Endothelial cell of umbilical vein (primary cell): ENCODE measurements at regions not wholly inside any gene's neighbourhood (a gene's known extent, or its start where the extent isn't known, plus 50 kb on each side); places are given as distances from the start of the nearest gene placed in this dataset.

Source experiments
- BruUV-seq: library from RNA; stranded (reverse); fragments of 400-500 nt; replicated peaks from 2 replicates; lab custom pipeline; 2021; lab: Mats Ljungman, UMichigan
- CTCF ChIA-PET: fragments of 300-600, 350-600 bp; sonication (Branson Sonifier 250); formaldehyde crosslinking; loops from one replicate; lab custom pipeline; 2021; ENCODE audit warnings: antibody characterized with exemption, inconsistent platforms; lab: Charles Lee
- POLR2A ChIA-PET: fragments of 300-600, 350-600 bp; sonication (Branson Sonifier 250); formaldehyde crosslinking; loops from one replicate; lab custom pipeline; 2021; ENCODE audit warnings: antibody characterized with exemption, inconsistent platforms; lab: Charles Lee
- DNase-seq: peaks from one replicate; pipeline ENCODE4 v3.0.0-alpha.2; 2011; ENCODE audit warnings: low read depth, low spot score
- FAIRE-seq: peaks from 2 replicates; lab custom pipeline; 2011; peaks lifted over from hg19 to GRCh38; lab: Jason Lieb, UNC
- H2AFZ ChIP-seq: 2 replicates; pipeline ENCODE4 v1.6.0; 2012; ENCODE audit warnings: low read depth, low read length, control low read depth, inconsistent platforms
- H3K27ac ChIP-seq: 2 replicates; pipeline ENCODE4 v1.5.1; 2011; ENCODE audit warnings: low read depth, mild to moderate bottlenecking, control low read depth, low read length, moderate library complexity; ENCODE audit not compliant: insufficient read depth
- H3K27me3 ChIP-seq, 2 experiments: 2 replicates each; pipeline versions ENCODE4 v1.6.0 to v1.6.1; 2011; ENCODE audit warnings: low read length in 2 of 2, mixed read lengths in 1 of 2; ENCODE audit not compliant: control insufficient read depth in 2 of 2, insufficient read depth in 2 of 2
- H3K36me3 ChIP-seq, 2 experiments: 2 replicates in 1 of 2; 3 replicates in 1 of 2; pipeline ENCODE4 v1.5.1; 2011; ENCODE audit warnings: low read length in 2 of 2, mild to moderate bottlenecking in 1 of 2, moderate library complexity in 1 of 2; ENCODE audit not compliant: control insufficient read depth in 2 of 2, insufficient read depth in 2 of 2; ENCODE audit errors: extremely low read depth in 1 of 2
- H3K4me1 ChIP-seq: 3 replicates; pipeline ENCODE4 v1.5.1; 2011; ENCODE audit warnings: mild to moderate bottlenecking, low read length; ENCODE audit not compliant: control insufficient read depth, insufficient read depth; ENCODE audit errors: extremely low read depth
- H3K4me2 ChIP-seq: 2 replicates; pipeline ENCODE4 v1.6.1; 2011; ENCODE audit warnings: low read length, control low read depth, mixed read lengths; ENCODE audit not compliant: insufficient read depth
- H3K4me3 ChIP-seq, 3 experiments: fragments of 200-600 bp in 1 of 3; sonication (generic), shearing (Covaris generic) in 1 of 3; replicated peaks in 1 of 3; 2 replicates each; pipeline ENCODE4 v1.5.1; 2011 to 2016; ENCODE audit warnings: control low read depth in 3 of 3, low read length in 3 of 3, mild to moderate bottlenecking in 2 of 3, inconsistent platforms in 1 of 3, low read depth in 1 of 3, moderate library complexity in 1 of 3; ENCODE audit not compliant: insufficient read depth in 1 of 3
- H3K79me2 ChIP-seq: 2 replicates; pipeline ENCODE4 v1.6.0; 2012; ENCODE audit warnings: low read length, inconsistent platforms; ENCODE audit not compliant: control insufficient read depth, insufficient read depth
- H3K9ac ChIP-seq: replicated peaks from 2 replicates; pipeline ENCODE3; 2011; ENCODE audit warnings: low read length, control low read depth; ENCODE audit not compliant: insufficient read depth; ENCODE audit errors: extremely low read depth
- H3K9me1 ChIP-seq: replicated peaks from 3 replicates; pipeline ENCODE4 v1.6.0; 2011; ENCODE audit warnings: mild to moderate bottlenecking, low read length; ENCODE audit not compliant: control insufficient read depth, insufficient read depth; ENCODE audit errors: extremely low read depth
- H3K9me3 ChIP-seq: replicated peaks from 2 replicates; pipeline ENCODE4 v1.5.1; 2012; ENCODE audit warnings: low read length, inconsistent platforms; ENCODE audit not compliant: control insufficient read depth, insufficient read depth
- H4K20me1 ChIP-seq: replicated peaks from 2 replicates; pipeline ENCODE3; 2011; ENCODE audit warnings: mild to moderate bottlenecking, low read length; ENCODE audit not compliant: control insufficient read depth, insufficient read depth; ENCODE audit errors: extremely low read depth
- EZH2 ChIP-seq: IDR thresholded peaks from 2 replicates; pipeline ENCODE4 v1.6.1; 2012; ENCODE audit warnings: borderline replicate concordance, low read depth, mild to moderate bottlenecking, moderate library complexity, low read length, inconsistent platforms; ENCODE audit not compliant: severe bottlenecking
- FOS ChIP-seq: IDR thresholded peaks from 2 replicates; pipeline ENCODE4 v1.6.1; 2011; ENCODE audit warnings: mild to moderate bottlenecking, low read length, moderate library complexity, borderline replicate concordance; ENCODE audit not compliant: insufficient read depth
- GATA2 ChIP-seq: IDR thresholded peaks from 2 replicates; pipeline ENCODE4 v1.7.0; 2011; ENCODE audit warnings: low read depth, mild to moderate bottlenecking, moderate library complexity, mixed read lengths, low read length; ENCODE audit not compliant: insufficient read length, insufficient read depth
- JUN ChIP-seq: IDR thresholded peaks from 2 replicates; pipeline ENCODE4 v1.6.1; 2011; ENCODE audit warnings: borderline replicate concordance, low read depth; ENCODE audit not compliant: insufficient read length, insufficient read depth
- MYC ChIP-seq: IDR thresholded peaks from one replicate; pipeline ENCODE4 v1.6.1; 2011; ENCODE audit warnings: mild to moderate bottlenecking, low read depth, low read length
- POLR2A ChIP-seq: IDR thresholded peaks from 2 replicates; pipeline ENCODE4 v1.6.1; 2012; ENCODE audit warnings: low read depth, mild to moderate bottlenecking, control low read depth, low read length
- POLR2AphosphoS5 ChIP-seq: IDR thresholded peaks from 2 replicates; pipeline ENCODE4 v1.6.1; 2012; ENCODE audit warnings: low read depth, mild to moderate bottlenecking, control low read depth, low read length, moderate library complexity; ENCODE audit not compliant: insufficient read depth
- dilution Hi-C: fragments of 300-500 bp; cut with MboI; formaldehyde crosslinking; loops from one replicate; pipeline ENCODE4 v1.15.0; 2019; ENCODE audit warnings: low sequenced_read_pairs; ENCODE audit not compliant: extremely low pct_ligation_motif_present
- intact Hi-C: fragments of 100-400 bp; cut with micrococcal nuclease; formaldehyde crosslinking; loops from one replicate; pipeline ENCODE4 v1.10.0; 2022
- TF ChIP-seq, protein P1 (sequence below): IDR thresholded peaks from 2 replicates; pipeline ENCODE4 v1.6.1; 2011; ENCODE audit not compliant: insufficient read depth, insufficient read length
- TF ChIP-seq, protein P2 (sequence below), 2 donors: IDR thresholded peaks; 1 replicate in 1 of 2; 2 replicates in 1 of 2; pipeline ENCODE4 v1.5.1; 2011; ENCODE audit warnings: low read length in 2 of 2, mild to moderate bottlenecking in 2 of 2, moderate library complexity in 2 of 2, control low read depth in 1 of 2, inconsistent platforms in 1 of 2, low read depth in 1 of 2; ENCODE audit not compliant: insufficient read depth in 1 of 2; ENCODE audit errors: extremely low read depth in 1 of 2

DNA sequence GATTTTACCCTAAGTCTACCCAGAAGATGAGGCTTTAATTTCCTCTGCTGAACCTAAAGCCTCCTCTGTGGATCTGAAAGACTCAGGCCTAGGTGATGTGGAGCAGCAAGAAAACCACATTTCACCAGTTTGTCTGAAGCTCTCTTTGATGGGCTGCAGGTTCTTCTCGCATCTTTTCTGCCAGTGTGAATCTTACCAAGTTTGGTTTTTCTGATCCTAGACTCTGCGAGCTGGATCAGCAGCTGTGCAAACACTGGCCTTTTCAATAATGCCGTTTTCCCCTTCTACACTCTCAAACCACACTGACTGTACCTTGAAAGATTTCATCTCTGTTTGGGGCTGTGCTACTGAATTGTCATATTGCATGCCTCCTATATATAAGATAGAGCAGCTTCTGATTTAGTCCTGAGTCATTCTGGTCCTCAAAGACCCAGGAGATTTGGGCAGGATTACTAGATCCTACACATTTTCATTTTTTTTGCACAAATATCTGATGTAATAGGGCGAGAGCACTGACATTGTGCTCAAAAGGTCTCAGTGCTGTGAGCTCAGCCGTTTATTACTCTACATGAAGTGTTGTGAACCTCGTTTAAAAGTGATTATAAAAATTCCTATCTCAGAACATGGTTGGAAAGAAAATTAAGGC, 133.6 kb upstream of the FAM9C start:
- Histone ChIP-seq H3K4me3 (no peak overlapping the region), H3K27ac (no peak overlapping the region), H3K4me1 (peaks cover 6% of the 10 kb centered on the region), H3K27me3 (no peaks in the 10 kb centered on the region), H4K20me1 (no peaks in the 10 kb centered on the region), H3K4me2 (no peak overlapping the region), H3K9me1 (no peaks in the 10 kb centered on the region), H3K79me2 (no peaks in the 10 kb centered on the region), H2AFZ (no peak overlapping the region), H3K9ac (no peak overlapping the region), H3K9me3 (no peaks in the 10 kb centered on the region), H3K36me3 (no peaks in the 10 kb centered on the region)
- FAIRE-seq (peak; percentile 46), DNase-seq (no peak)
- intact Hi-C loops (no loop called here), dilution Hi-C loops (no loop called here)
- TF ChIP-seq JUN (no peak), EZH2 (no peak), POLR2A (no peak), GATA2 (no peak), POLR2AphosphoS5 (no peak), FOS (no peak), MYC (no peak)
- TF ChIP-seq, protein P1, sequence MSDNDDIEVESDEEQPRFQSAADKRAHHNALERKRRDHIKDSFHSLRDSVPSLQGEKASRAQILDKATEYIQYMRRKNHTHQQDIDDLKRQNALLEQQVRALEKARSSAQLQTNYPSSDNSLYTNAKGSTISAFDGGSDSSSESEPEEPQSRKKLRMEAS: no peak
- TF ChIP-seq, protein P2, sequence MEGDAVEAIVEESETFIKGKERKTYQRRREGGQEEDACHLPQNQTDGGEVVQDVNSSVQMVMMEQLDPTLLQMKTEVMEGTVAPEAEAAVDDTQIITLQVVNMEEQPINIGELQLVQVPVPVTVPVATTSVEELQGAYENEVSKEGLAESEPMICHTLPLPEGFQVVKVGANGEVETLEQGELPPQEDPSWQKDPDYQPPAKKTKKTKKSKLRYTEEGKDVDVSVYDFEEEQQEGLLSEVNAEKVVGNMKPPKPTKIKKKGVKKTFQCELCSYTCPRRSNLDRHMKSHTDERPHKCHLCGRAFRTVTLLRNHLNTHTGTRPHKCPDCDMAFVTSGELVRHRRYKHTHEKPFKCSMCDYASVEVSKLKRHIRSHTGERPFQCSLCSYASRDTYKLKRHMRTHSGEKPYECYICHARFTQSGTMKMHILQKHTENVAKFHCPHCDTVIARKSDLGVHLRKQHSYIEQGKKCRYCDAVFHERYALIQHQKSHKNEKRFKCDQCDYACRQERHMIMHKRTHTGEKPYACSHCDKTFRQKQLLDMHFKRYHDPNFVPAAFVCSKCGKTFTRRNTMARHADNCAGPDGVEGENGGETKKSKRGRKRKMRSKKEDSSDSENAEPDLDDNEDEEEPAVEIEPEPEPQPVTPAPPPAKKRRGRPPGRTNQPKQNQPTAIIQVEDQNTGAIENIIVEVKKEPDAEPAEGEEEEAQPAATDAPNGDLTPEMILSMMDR (IDR thresholded peaks at IDR 0.05; ENCODE audit: extremely low read depth in 1 of 2, insufficient read depth in 1 of 2, low read depth in 1 of 2, low read length in 2 of 2): no peak
- CTCF ChIA-PET: interaction anchor here (1.0 kb wide), 1 partner anchor 228 kb away, joined by 3 read pairs; no protein-coding TSS in a partner anchor
- BruUV-seq: no TSS peak
- POLR2A ChIA-PET: no interaction called here
